ENCODE measurements at regions not wholly inside any gene's neighbourhood (a gene's known extent, or its start where the extent isn't known, plus 50 kb on each side); places are given as distances from the start of the nearest gene placed in this dataset.

DNA sequence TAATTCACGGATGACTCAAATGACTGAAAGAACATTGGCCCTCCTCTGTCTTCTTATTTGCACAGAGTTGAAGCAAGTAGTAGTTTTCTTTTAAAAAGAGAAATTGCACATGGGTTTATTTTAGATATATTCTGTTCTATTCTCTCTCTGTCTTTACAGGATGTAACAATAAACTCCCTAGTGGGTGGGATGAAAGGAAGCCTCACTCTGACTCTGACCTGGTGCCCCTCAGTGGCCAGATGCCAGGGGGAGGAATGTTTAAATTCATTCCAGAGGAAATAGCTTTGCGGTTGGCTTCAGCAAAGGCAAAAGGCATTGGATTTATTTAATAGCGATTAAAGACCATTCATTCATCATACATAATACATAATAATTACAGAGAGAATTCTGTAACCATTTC is 156.4 kb upstream of the MTPN start:
- Histone ChIP-seq H2BK20ac (ENCODE audit: low read depth, low read length, poor library complexity, severe bottlenecking) (no peak overlapping the region), H2BK120ac (ENCODE audit: low read depth, low read length, poor library complexity, severe bottlenecking) (no peak overlapping the region), H3K9me3 (ENCODE audit: control insufficient read depth, low read depth, low read length) (no peaks in the 10 kb centered on the region), H2AK5ac (ENCODE audit: insufficient read length, low read length) (no peak overlapping the region), H3K4ac (ENCODE audit: low read depth, low read length) (no peak overlapping the region), H2AFZ (ENCODE audit: low read length) (no peak overlapping the region), H3K4me1 (ENCODE audit: insufficient read depth, low read length) (peaks cover 2% of the 10 kb centered on the region; the same call in 1 of the 2 replicates), H3K4me2 (ENCODE audit: insufficient read depth, insufficient read length, low read length) (no peak overlapping the region), H3T11ph (ENCODE audit: low read length) (no peak overlapping the region), H3K14ac (ENCODE audit: insufficient read depth, low read length) (no peak overlapping the region), H3K27me3 (ENCODE audit: insufficient read depth, low read length) (no peaks in the 10 kb centered on the region), H3K18ac (ENCODE audit: insufficient read length, low read depth, low read length) (no peak overlapping the region), H4K91ac (ENCODE audit: insufficient read length, low read depth, low read length) (no peak overlapping the region), H3K56ac (ENCODE audit: insufficient read length, low read depth, low read length) (no peak overlapping the region), H4K5ac (ENCODE audit: insufficient read length, low read depth, low read length) (no peak overlapping the region), H2BK15ac (ENCODE audit: low read depth, low read length) (no peak overlapping the region), H3K79me1 (ENCODE audit: insufficient read depth, low read depth, low read length, poor library complexity, severe bottlenecking) (no peaks in the 10 kb centered on the region), H3K79me2 (ENCODE audit: insufficient read depth, low read length) (no peaks in the 10 kb centered on the region), H4K8ac (replicated peaks; ENCODE audit: insufficient read length, low read depth, low read length) (no peak overlapping the region), H3K23ac (ENCODE audit: insufficient read length, low read depth, low read length) (no peak overlapping the region), H2BK12ac (ENCODE audit: insufficient read length, low read depth, low read length) (no peak overlapping the region), H3K9ac (ENCODE audit: extremely low read depth, insufficient read length, low read length) (no peak overlapping the region), H3K23me2 (ENCODE audit: insufficient read length, low read depth, low read length, poor library complexity, severe bottlenecking) (no peaks in the 10 kb centered on the region), H3K27ac (ENCODE audit: insufficient read length, low read depth, low read length) (no peak overlapping the region), H4K20me1 (ENCODE audit: control insufficient read depth, insufficient read depth, insufficient read length) (no peaks in the 10 kb centered on the region), H2BK5ac (ENCODE audit: insufficient read length, low read length) (no peak overlapping the region)
- no peaks in the 10 kb centered on the region for H3K27me3 Mint-ChIP-seq (ENCODE audit: low read depth)
- peaks cover 7 to 12% of the 10 kb centered on the region in 2 experiments for H3K4me1 Mint-ChIP-seq
- no CpG with 5 or more reads among the region's 3 CpGs for WGBS (ENCODE audit: extremely low coverage, insufficient read length, low lambda C conversion rate)
- H3K36me3 Mint-ChIP-seq (ENCODE audit: insufficient read depth in 1 of 3, low read depth in 3 of 3) = no peaks in the 10 kb centered on the region
- DNase-seq = no peak
- H3K9me3 Mint-ChIP-seq = no peaks in the 10 kb centered on the region
- H3K27ac Mint-ChIP-seq = no peak overlapping the region
- no peak overlapping the region for H3K4me3 Mint-ChIP-seq
- TF ChIP-seq, protein P1, sequence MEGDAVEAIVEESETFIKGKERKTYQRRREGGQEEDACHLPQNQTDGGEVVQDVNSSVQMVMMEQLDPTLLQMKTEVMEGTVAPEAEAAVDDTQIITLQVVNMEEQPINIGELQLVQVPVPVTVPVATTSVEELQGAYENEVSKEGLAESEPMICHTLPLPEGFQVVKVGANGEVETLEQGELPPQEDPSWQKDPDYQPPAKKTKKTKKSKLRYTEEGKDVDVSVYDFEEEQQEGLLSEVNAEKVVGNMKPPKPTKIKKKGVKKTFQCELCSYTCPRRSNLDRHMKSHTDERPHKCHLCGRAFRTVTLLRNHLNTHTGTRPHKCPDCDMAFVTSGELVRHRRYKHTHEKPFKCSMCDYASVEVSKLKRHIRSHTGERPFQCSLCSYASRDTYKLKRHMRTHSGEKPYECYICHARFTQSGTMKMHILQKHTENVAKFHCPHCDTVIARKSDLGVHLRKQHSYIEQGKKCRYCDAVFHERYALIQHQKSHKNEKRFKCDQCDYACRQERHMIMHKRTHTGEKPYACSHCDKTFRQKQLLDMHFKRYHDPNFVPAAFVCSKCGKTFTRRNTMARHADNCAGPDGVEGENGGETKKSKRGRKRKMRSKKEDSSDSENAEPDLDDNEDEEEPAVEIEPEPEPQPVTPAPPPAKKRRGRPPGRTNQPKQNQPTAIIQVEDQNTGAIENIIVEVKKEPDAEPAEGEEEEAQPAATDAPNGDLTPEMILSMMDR (conservative IDR thresholded peaks at IDR 0.05) = no peak
